HepG2 (cell line): ENCODE measurements at regions not wholly inside any gene's neighbourhood (a gene's known extent, or its start where the extent isn't known, plus 50 kb on each side); places are given as distances from the start of the nearest gene placed in this dataset.

Experiments
- ATAC-seq: fragments of 200-7000 bp; cut with Tn5 transposase; 3 replicates; pipeline ENCODE4 v1.9.1; 2020; ENCODE audit warnings: mild to moderate bottlenecking, moderate library complexity
- BruUV-seq: library from RNA; stranded (reverse); fragments of 400-500 nt; replicated peaks from 2 replicates; lab custom pipeline; 2021; lab: Mats Ljungman, UMichigan
- CTCF ChIA-PET: fragments of 300-600 bp; formaldehyde crosslinking; extraction: SDS; loops from one replicate; lab custom pipeline; 2021; ENCODE audit warnings: low total read pairs, inconsistent platforms, low intra/inter-chr PET ratio; lab: Yijun Ruan, JAX
- POLR2A ChIA-PET: fragments of 350-600 bp; sonication (Branson Sonifier 250); formaldehyde crosslinking; loops from one replicate; lab custom pipeline; 2020; ENCODE audit warnings: antibody characterized with exemption, inconsistent platforms; lab: Yijun Ruan, JAX
- DNase-seq: peaks from one replicate; pipeline ENCODE4 v3.0.0-alpha.2; 2015; ENCODE audit warnings: low spot score
- FAIRE-seq: peaks from 3 replicates; lab custom pipeline; 2011; peaks lifted over from hg19 to GRCh38; lab: Jason Lieb, UNC
- H2AFZ ChIP-seq: one replicate; pipeline ENCODE4 v1.6.1; 2011; ENCODE audit warnings: low read length, inconsistent platforms
- H3K27ac ChIP-seq: fragments of 300-600 bp; 3 replicates; pipeline ENCODE4 v1.8.0; 2011; ENCODE audit warnings: mixed run types, mild to moderate bottlenecking, mixed read lengths, low read length, inconsistent platforms; ENCODE audit not compliant: insufficient read depth; ENCODE audit errors: extremely low read length
- H3K27me3 ChIP-seq, 2 experiments: fragments of 200-600 bp in 1 of 2; 2 replicates in 1 of 2; 3 replicates in 1 of 2; pipeline versions ENCODE4 v1.6.0 to v1.8.0; 2011; ENCODE audit warnings: low read length in 2 of 2, mild to moderate bottlenecking in 2 of 2, moderate library complexity in 2 of 2, inconsistent platforms in 1 of 2; ENCODE audit not compliant: insufficient read depth in 2 of 2, control insufficient read depth in 1 of 2
- H3K36me3 ChIP-seq, 2 experiments: fragments of 200-600 bp in 1 of 2; replicated peaks in 1 of 2; 2 replicates in 1 of 2; 3 replicates in 1 of 2; pipeline versions ENCODE4 v1.5.1 to v1.8.0; 2011; ENCODE audit warnings: low read length in 2 of 2, inconsistent platforms in 1 of 2; ENCODE audit not compliant: insufficient read depth in 2 of 2, control insufficient read depth in 1 of 2
- H3K4me1 ChIP-seq: 2 replicates; pipeline ENCODE4 v1.5.1; 2012; ENCODE audit warnings: low read length, inconsistent platforms; ENCODE audit not compliant: insufficient read depth
- H3K4me2 ChIP-seq: 2 replicates; pipeline ENCODE4 v1.6.0; 2011; ENCODE audit warnings: low read depth, low read length, inconsistent platforms
- H3K4me3 ChIP-seq, 3 experiments: fragments of 200-600 bp in 1 of 3; sonication (generic), shearing (Covaris generic) in 1 of 3; replicated peaks in 1 of 3; 2 replicates each; pipeline ENCODE4 v1.5.1; 2011 to 2016; ENCODE audit warnings: low read length in 3 of 3, inconsistent platforms in 2 of 3, low read depth in 2 of 3, mild to moderate bottlenecking in 2 of 3, control low read depth in 1 of 3, mixed read lengths in 1 of 3; ENCODE audit not compliant: insufficient read depth in 1 of 3
- H3K79me2 ChIP-seq: one replicate; pipeline ENCODE4 v1.6.1; 2011; ENCODE audit warnings: low read length, inconsistent platforms; ENCODE audit not compliant: insufficient read depth
- H3K9ac ChIP-seq: 2 replicates; pipeline ENCODE4 v1.6.0; 2011; ENCODE audit warnings: mild to moderate bottlenecking, low read depth, low read length, inconsistent platforms; ENCODE audit not compliant: insufficient read depth
- H3K9me3 ChIP-seq: 2 replicates; pipeline ENCODE4 v1.5.1; 2012; ENCODE audit warnings: mild to moderate bottlenecking, low read length
- H4K20me1 ChIP-seq: 2 replicates; pipeline ENCODE4 v1.6.0; 2011; ENCODE audit warnings: inconsistent platforms, mild to moderate bottlenecking, low read length, moderate library complexity; ENCODE audit not compliant: insufficient read depth
- AKAP8 ChIP-seq: sonication (generic); formaldehyde crosslinking; IDR thresholded peaks from 2 replicates; pipeline ENCODE4 v1.5.1; 2020; ENCODE audit warnings: mild to moderate bottlenecking, missing genetic modification reagents
- FOSL1 ChIP-seq: sonication (generic); formaldehyde crosslinking; IDR thresholded peaks from 2 replicates; pipeline ENCODE4 v1.9.0; 2021; ENCODE audit warnings: missing genetic modification reagents, borderline replicate concordance
- PTBP1 ChIP-seq: fragments of 200-400 bp; formaldehyde crosslinking; IDR thresholded peaks from 2 replicates; pipeline ENCODE4 v1.6.1; 2018; ENCODE audit warnings: low read length, low read depth; ENCODE audit not compliant: poor library complexity, severe bottlenecking
- TEAD2 ChIP-seq: sonication (generic); formaldehyde crosslinking; IDR thresholded peaks from 2 replicates; pipeline ENCODE4 v1.9.0; 2021; ENCODE audit warnings: missing genetic modification reagents
- TFE3 ChIP-seq: IDR thresholded peaks from 2 replicates; pipeline ENCODE4 v1.6.1; 2016
- USF2 ChIP-seq, 2 experiments: sonication (generic) in 1 of 2; formaldehyde crosslinking in 1 of 2; IDR thresholded peaks; 2 replicates each; pipeline versions ENCODE4 v1.5.1 to v1.6.1; 2011 to 2020; ENCODE audit warnings: borderline replicate concordance in 1 of 2, low read depth in 1 of 2, low read length in 1 of 2, mild to moderate bottlenecking in 1 of 2, missing genetic modification reagents in 1 of 2, moderate library complexity in 1 of 2
- ZNF407 ChIP-seq: sonication (generic); formaldehyde crosslinking; IDR thresholded peaks from one replicate; pipeline ENCODE4 v1.5.1; 2020; ENCODE audit warnings: mild to moderate bottlenecking, missing genetic modification reagents; ENCODE audit errors: not compliant biosample characterization
- ZNF567 ChIP-seq: sonication (generic); formaldehyde crosslinking; IDR thresholded peaks from 2 replicates; pipeline ENCODE4 v1.8.1; 2023; ENCODE audit warnings: mild to moderate bottlenecking, missing genetic modification reagents, borderline replicate concordance
- ZNF772 ChIP-seq: sonication (generic); formaldehyde crosslinking; IDR thresholded peaks from 2 replicates; pipeline ENCODE4 v1.5.0; 2020; ENCODE audit warnings: mild to moderate bottlenecking, missing genetic modification reagents
- WGBS: methylation state at CpG from one replicate; pipeline ENCODE4 v1.1.6; 2017; ENCODE audit warnings: low lambda C conversion rate; 5-methylcytosine and 5-hydroxymethylcytosine counted together
- in situ Hi-C: cut with HindIII; loops from 2 replicates; pipeline ENCODE4 v1.10.0; 2017; ENCODE audit warnings: low pct_unique_long_range_greater_than_20kb; ENCODE audit not compliant: extremely low pct_ligation_motif_present
- intact Hi-C: fragments of 100-400 bp; cut with micrococcal nuclease; formaldehyde crosslinking; loops from one replicate; pipeline ENCODE4 v1.10.0; 2022; ENCODE audit not compliant: unreplicated experiment

GRCh38 chr12:131390412-131391334 is 320.2 kb upstream of the SFSWAP start (continued):
- no peak for TF ChIP-seq USF2 (IDR thresholded peaks at IDR 0.05; ENCODE audit: low read depth, low read length)
- no peak for TF ChIP-seq USF2 (CRISPR knock-in tag; IDR thresholded peaks at IDR 0.05; ENCODE audit: borderline replicate concordance)
- TF ChIP-seq ZNF772 (CRISPR knock-in tag), result no peak
- no peak for TF ChIP-seq TFE3 (CRISPR knock-in tag)
- TF ChIP-seq, all 625 proteins: peak for 2

GRCh38 chr12:131391399-131391798 is 319.5 kb upstream of the SFSWAP start:
- no CpG with 5 or more reads among the region's 10 CpGs for WGBS
- Histone ChIP-seq H3K9ac (no peak overlapping the region), H3K79me2 (no peaks in the 10 kb centered on the region), H3K4me3 (no peak overlapping the region), H2AFZ (no peak overlapping the region), H4K20me1 (no peaks in the 10 kb centered on the region; the same call in 1 of the 2 replicates), H3K36me3 (no peaks in the 10 kb centered on the region), H3K4me2 (no peak overlapping the region), H3K4me1 (no peaks in the 10 kb centered on the region), H3K27ac (no peak overlapping the region), H3K9me3 (peaks cover 13% of the 10 kb centered on the region), H3K27me3 (peaks cover 2 to 3% of the 10 kb centered on the region in 2 experiments; a peak in 2 of 5 replicates)
- FAIRE-seq, result no peak
- ChIA-PET CTCF (no interaction called here), POLR2A (no interaction called here)
- ATAC-seq, result no peak
- intact Hi-C loops (no loop called here), in situ Hi-C loops (no loop called here)
- BruUV-seq, result no TSS peak
- DNase-seq, result no peak
- TF ChIP-seq FOSL1 (CRISPR knock-in tag) (no peak), TEAD2 (CRISPR knock-in tag) (no peak), AKAP8 (CRISPR knock-in tag) (no peak), ZNF407 (no peak), PTBP1 (no peak), ZNF567 (CRISPR knock-in tag) (no peak)
